22Rv1 (cell line): ENCODE measurements at regions not wholly inside any gene's neighbourhood (a gene's known extent, or its start where the extent isn't known, plus 50 kb on each side); places are given as distances from the start of the nearest gene placed in this dataset.

Experiments
- H3K27ac ChIP-seq: fragments of 450-650 bp; 2 replicates; pipeline ENCODE4 v1.5.1; 2017
- ZFX ChIP-seq: fragments of 450-650 bp; IDR thresholded peaks from 2 replicates; pipeline ENCODE4 v1.6.1; 2017; ENCODE audit warnings: antibody characterized with exemption, borderline replicate concordance
- TF ChIP-seq, protein P1 (sequence below): fragments of 450-650 bp; IDR thresholded peaks from 2 replicates; pipeline ENCODE4 v1.5.1; 2017; ENCODE audit warnings: mild to moderate bottlenecking

- H3K27ac ChIP-seq: no peak overlapping the region
- no peak for TF ChIP-seq ZFX
- TF ChIP-seq, protein P1, sequence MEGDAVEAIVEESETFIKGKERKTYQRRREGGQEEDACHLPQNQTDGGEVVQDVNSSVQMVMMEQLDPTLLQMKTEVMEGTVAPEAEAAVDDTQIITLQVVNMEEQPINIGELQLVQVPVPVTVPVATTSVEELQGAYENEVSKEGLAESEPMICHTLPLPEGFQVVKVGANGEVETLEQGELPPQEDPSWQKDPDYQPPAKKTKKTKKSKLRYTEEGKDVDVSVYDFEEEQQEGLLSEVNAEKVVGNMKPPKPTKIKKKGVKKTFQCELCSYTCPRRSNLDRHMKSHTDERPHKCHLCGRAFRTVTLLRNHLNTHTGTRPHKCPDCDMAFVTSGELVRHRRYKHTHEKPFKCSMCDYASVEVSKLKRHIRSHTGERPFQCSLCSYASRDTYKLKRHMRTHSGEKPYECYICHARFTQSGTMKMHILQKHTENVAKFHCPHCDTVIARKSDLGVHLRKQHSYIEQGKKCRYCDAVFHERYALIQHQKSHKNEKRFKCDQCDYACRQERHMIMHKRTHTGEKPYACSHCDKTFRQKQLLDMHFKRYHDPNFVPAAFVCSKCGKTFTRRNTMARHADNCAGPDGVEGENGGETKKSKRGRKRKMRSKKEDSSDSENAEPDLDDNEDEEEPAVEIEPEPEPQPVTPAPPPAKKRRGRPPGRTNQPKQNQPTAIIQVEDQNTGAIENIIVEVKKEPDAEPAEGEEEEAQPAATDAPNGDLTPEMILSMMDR: no peak
Observed at GRCh38 chr7:17133977-17134376, 164.5 kb upstream of the AHR start.

GRCh38 chr7:17134786-17135185 is 163.7 kb upstream of the AHR start:
- TF ChIP-seq, protein P1: no peak
- TF ChIP-seq ZFX: no peak
- H3K27ac ChIP-seq: no peak overlapping the region

GRCh38 chr7:17136126-17136525 is 162.3 kb upstream of the AHR start:
- H3K27ac ChIP-seq: no peak overlapping the region
- TF ChIP-seq, protein P1: no peak
- no peak for TF ChIP-seq ZFX

DNA sequence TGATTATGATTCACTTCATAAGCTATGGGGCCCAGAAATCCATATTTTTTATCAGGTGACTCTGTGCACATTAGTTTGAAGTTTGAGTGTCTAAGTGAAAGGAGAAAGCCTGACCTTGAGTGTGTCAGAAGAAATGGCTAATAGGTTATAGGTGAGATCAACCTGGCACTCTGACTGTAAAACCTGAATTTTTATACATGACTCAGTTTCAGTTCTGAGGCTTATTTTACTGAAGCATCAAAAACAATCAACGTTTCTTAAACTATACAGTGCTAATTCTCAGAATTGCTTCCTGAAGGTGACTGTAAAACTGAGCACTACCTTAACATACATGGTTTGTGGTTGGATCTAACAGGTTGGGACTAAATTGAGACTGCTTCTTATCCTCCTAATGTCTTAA is 159.4 kb upstream of the AHR start:
- H3K27ac ChIP-seq: no peak overlapping the region
- TF ChIP-seq ZFX: no peak
- TF ChIP-seq, protein P1: no peak

DNA sequence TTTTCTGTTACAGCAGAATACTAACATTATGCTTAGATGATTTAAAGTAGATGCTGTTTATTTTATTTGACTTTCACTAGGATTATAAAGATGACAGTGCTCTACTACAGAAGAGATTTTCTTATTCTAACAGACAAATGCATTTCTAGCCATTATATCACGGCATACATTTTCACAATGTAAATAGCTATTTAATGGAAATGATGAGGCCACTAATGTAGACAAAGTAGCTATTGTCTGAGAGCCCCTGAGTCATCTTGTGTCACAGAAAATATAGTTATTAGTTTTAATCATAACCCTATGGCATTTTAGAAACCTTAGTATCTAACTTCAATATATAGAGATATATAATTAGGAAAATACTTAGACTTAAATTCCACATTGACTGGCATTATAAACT is 158.0 kb upstream of the AHR start:
- no peak overlapping the region for H3K27ac ChIP-seq
- TF ChIP-seq, protein P1: no peak
- no peak for TF ChIP-seq ZFX

GRCh38 chr7:17142831-17143541 is 155.5 kb upstream of the AHR start:
- TF ChIP-seq, protein P1: no peak
- no peak for TF ChIP-seq ZFX
- no peak overlapping the region for H3K27ac ChIP-seq

DNA sequence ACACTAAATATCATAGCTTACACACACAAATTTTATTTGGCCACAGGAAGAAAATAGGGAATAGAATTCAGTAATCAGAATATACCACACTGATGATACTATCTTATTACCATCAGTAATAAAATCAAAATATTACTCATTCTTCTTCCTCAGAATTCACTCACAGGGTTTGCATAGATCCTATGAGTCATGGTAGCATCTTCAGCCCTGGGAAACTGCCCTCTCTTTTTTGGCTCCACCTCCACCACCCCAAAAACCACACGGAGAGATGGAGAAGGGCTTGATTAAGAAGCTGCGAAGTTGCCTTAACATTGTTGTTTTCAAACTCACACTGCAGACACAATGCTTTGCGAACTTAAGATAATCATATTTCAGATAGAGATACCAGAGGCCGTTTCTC is 154.1 kb upstream of the AHR start:
- no peak overlapping the region for H3K27ac ChIP-seq
- TF ChIP-seq, protein P1: no peak
- no peak for TF ChIP-seq ZFX
